HG02571 (cell line): ENCODE measurements at regions not wholly inside any gene's neighbourhood (a gene's known extent, or its start where the extent isn't known, plus 50 kb on each side); places are given as distances from the start of the nearest gene placed in this dataset.
"Not testable (repeated sequence)": the region's sequence is repeated elsewhere in the genome, so short reads cannot be mapped to it uniquely, and the experiment has no call there.

Experiments used
- ATAC-seq: cut with Tn5 transposase; IDR thresholded peaks from one replicate; pipeline ENCODE4 v1.9.1; 2021; ENCODE audit warnings: mild to moderate bottlenecking, moderate library complexity; ENCODE audit not compliant: unreplicated experiment

DNA sequence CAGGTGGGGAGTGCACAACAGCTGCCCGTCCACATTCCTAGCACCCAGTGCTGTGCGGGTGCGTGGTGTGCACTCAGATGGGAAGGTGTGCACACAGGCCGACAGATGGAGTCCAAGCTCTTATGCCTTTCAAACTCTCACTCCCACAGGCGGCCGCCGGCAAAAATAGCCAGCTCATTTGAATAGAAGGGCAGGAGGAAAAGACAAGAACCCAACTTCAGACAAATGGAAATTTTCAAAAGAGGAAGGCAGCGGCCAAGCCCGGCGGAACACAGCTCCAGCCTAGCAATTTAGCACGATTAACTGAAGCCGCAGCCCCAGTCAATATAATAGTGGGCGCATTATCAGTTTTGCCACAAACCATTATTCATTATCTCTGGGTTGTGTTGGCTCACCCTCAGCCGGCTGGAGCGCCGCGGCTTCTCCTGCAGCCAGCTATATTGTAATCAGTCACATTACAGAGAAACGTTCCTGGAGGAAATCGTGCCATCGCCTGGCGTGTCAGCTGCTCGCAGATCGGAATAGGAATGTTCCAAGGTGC lies 103.9 kb upstream of the SEC14L1 start:
- no peak for ATAC-seq

DNA sequence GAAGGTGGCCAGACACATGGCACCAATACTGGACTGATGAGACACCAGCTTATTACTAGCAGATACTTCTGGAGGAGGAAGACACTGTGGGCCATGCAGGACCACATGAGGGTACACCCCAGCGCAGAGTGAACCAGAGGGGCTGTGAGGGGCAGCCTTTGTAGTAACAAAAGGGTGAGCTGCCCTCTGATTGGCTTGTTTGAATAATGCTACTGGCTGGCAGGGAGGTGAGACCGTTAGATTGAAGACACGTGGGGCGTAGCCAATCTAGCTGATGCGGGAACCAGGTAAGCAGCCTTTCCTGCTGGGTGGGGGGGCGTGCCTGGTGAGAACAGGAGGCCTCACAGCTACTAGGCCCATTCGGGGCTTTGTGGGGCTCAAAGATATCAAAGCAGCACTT lies 102.8 kb upstream of the SEC14L1 start:
- ATAC-seq, result no peak

DNA sequence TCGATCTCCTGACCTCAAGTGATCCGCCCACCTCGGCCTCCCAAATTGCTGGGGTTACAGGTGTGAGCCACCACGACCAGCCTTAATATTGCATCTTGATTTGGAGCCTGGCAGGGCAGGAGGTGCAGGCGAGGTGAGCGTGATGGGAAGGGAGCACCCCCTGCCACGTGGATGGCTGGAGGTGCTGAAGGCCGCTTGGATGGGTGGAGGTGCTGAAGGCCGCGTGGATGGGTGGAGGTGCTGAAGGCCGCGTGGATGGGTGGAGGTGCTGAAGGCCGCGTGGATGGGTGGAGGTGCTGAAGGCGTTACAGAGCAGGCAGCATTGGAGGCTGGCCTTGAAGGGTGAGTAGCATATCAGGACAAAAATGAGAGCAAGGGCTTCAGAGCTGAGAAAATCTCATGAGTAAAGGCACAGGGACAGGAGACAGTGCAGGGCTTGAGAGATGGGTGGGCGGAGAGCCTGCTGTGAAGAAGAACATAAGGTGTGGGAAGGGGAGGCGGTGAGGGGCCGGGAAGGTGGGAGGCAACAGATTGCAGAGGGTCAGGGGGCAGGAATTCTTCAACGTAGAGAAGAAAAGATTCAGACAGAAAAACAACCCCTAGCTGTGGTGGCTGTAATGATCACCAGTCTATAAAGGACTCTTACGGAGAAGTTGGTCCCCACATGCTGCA lies 101.7 kb upstream of the SEC14L1 start:
- no peak for ATAC-seq

DNA sequence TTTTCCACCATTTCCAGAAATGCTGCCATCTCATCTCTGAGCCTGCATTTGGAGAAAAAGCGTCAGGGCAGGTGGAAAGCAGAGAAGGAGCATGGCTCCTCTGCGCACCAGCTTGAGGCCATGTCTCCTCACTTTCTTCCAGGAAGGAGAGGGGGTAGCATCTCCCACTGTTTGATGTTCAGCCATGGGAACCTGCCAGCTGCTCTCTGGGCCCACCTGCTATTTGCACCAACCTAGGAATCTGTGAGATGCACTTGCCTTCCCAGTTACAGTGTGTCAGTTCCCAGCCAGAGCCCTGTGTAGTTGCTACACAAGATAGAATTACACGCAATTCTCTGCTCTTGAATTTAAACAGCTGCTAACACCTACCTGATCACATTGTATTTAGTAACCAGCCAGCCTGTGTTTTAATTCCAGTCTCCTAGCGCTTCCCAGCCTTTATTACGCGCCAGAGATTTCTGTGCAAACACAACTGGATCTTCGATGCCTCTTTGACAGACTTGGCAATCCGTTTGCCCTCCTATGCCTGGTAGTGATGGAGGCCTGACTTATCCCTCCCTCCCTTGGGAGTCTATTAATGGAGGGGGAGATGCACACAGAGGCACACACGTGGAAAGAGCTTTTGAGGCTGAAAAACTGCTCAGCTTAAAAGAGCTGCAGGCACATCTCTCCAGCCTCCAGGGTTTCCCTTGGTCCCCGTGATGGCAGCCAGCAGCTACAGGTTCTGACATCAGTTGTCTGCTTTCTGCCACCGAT lies 98.1 kb upstream of the SEC14L1 start:
- no peak for ATAC-seq

DNA sequence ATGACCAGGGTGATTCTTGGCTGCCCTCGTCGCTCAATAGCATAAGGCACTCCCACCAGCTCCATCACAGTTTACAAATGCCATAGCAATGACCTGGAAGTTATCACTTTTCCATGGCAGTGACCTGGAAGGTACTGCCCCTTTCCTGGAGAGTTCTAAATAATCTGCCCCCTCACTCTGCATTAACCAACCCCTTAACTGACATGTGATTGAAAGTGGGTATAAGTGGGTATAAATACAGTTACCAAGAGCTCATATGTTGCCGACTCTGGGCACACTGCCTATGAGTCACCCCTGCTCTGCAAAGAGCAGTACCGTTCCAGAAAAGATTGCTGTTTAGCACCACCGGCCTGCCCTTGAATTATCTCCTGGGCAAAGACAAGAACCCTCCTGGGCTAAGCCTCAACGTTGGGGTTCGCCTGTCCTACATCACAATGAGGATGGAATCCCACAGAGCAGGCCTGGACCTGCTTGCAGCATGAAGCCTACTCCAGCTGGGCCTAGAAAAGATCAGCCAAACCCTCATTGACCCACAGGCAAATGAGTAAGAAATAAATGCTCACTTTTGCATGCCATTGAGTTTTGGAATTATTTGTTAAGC lies 95.2 kb upstream of the SEC14L1 start:
- ATAC-seq, result no peak

DNA sequence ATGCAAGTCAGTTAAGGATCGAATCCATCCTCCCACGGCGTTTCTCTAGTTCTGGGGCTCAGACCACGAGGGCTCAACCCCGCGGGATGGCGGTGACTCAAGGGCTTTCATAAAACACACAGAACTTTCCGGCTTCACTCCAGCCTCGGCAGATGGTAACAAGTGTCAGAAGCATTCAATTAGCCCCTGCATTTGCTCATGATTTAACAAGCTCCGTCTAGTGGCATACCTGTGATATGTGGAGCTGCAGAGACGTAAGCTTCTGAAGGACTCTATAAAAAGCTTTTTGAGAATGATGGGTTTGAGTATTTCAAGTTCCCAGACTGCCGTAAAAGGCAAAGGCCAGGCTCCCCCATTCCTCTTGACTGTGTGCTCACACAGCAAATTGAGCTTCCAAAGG lies 91.3 kb upstream of the SEC14L1 start:
- ATAC-seq, result no peak

DNA sequence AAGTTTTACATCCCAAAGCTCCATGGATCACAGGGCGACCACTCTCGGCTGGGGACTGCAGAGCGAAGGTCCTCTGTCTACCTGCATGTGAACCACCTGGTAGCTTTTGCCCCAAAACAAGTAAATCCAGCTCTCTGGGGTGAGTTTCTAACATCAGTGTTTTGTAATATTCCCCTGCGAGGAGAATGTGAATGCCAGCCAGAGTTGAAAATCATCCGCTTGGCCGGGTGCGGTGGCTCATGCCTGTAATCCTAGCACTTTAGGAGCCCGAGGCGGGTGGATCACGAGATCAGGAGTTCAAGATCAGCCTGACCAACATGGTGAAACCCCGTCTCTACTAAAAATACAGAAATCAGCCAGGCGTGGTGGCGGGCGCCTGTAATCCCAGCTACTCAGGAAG lies 89.9 kb upstream of the SEC14L1 start:
- ATAC-seq, result not testable (repeated sequence)

DNA sequence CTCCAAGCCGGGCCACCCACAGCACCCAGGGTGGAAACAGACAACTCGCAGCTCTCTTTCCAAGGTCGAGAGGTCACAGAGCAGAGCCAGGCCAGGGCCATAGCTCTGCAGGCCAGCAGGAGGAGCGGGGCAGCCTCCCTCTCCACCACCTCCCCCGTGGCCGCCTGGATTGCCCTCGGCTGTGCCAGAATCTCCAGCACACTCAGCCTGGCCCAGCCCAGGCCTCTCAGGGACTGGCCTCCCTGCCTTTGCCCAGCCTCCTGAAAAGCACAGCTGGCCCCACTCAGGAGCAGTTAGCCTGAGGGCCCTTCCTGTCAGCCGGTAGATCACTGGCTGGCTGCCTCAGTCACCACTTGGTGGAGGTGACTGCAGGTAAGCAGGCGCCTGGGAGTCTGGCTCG lies 85.8 kb upstream of the SEC14L1 start:
- no peak for ATAC-seq

DNA sequence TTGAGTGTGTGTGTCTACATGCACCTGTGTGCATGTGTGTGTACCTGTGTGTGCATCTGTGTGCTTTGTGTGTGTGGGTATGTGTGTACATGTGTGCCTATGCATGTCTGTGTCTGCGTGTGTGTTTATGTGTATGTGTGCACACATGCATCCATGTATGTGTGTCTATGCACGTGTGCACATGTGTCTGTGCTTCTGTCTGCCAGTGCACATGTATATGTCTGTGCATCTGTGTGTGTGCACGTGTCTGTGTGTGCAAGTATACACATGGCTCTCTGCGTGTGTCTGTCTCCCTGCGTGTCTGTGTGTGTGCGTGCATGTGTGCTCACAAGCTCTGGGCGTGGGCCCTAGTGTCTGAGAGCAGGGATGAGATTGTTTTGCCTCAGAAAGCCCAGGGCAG lies 85.3 kb upstream of the SEC14L1 start:
- ATAC-seq, result no peak

DNA sequence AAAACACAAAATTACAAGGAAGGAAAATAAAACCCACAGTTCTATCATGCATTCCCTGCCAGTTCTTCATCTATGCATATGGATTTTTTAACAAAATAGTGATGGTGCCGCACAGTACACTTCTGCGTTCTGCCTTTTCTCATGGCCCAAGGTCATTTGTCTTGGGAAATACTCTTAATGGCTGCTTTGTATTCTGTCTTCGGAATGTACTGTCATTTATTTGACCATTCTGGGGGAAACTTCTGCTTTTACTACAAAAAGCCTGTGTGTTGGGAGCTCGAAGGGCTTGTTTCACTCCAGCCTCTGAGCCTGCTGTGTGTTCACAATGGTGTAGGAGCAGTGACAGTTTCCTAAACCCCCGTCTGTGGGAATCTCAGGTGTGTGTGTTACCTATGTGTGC lies 82.8 kb upstream of the SEC14L1 start:
- no peak for ATAC-seq

DNA sequence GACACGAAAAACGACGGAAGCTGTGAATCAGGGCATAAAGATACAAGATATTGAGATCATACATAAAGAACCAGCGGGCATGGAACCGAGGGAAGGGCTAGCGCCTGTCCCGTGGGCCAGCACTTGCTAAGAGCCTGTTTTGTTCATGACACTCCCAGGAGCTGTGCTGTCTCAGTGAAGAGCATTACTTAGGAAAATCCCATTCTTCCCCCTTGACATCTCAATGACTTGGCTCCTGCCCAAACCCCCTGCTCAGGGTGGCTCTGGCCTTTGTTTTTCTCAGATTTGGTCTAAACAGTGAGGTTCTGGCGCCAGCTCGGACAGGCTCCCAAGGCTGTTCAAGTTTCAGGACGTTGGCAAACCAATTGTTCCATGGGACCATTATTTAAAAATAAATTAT lies 79.1 kb upstream of the SEC14L1 start:
- no peak for ATAC-seq

DNA sequence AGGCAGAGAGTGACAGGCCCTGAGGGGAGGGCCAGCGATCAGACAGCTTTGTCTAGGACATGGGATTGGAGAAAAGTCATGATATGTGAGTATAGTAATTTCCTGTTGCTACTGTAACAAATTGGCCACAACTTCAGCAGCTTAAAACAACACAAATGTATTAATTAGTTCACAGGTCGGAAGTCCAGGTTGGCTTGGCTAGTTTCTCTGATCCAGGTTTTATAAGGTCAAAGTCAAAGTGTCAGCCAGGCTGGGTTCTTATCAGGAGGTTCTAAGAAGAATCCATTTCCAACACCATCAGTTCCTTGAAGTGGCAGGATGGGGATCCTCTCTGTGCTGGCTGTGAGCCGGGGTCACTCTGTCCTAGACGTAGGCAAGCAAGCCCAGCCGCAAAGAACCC lies 76.2 kb upstream of the SEC14L1 start:
- ATAC-seq, result no peak

DNA sequence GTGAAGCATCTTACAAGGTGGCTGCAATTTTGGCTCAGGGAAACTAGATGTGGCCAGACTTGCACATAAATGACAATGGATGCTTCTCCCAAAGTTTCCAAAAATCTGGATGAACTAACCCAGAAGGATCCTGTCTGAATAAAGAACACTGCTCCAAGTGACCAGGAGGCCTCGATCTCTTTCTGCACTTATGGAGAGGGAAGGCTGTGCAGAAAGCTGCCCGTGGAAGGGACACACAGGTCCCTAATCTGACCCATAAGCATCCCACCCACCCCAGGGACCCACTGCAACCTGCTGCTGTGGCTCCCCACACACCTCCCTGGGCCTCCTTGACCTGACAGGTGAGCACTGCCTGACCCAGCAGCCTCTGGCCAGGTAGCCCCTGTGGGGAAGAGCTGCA lies 74.6 kb upstream of the SEC14L1 start:
- no peak for ATAC-seq

DNA sequence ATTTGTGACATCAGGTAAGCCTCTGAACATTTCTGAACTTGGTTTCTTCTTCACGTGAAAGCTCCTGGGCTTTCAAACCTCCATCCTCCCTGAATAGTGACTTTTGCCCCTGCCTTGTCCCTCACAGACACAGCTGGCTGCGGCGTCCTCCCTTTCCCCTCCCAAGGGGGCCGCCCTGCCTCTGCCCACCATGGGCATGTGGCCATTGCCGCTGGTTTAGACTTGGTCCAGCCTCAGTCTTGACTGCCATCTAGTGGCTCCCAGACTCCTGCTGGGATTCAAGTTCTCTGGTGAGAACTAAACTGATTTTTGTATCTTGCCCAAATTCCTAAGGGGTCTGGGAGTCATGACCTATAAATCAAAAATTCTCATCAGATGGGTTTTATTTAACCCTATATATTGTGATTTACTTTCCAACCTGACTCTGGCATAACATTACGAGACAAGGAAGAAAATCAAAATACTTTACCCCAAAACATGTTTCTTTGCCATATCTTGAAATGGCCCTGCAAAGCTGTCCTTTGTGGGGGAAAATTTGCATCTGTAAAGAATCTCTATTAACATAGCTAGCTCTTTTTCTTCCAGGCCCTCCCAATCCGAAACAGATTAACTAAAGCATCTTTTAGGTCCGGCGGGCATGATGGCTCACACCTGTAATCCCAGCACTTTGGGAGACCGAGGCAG lies 73.9 kb upstream of the SEC14L1 start:
- not testable (repeated sequence) for ATAC-seq

DNA sequence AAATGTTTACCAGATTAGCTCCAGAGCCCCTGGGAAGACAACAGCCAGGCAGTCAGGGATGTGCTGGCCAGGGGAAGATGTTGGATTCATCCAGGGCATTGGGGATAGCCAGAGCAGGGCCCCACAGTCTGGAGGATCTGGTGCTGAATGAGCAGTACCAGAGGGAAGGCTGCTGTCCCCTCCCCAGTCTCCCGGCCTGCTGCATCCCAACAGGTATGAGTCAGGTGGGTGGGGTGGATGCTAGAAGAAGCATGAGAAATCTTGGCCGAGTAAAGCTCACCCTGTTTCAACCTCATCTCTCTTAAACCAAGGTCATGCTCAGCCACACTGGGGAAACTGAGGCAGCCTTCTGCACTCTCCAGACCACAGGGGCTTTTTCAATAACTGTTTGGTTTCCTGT lies 71.9 kb upstream of the SEC14L1 start:
- no peak for ATAC-seq

DNA sequence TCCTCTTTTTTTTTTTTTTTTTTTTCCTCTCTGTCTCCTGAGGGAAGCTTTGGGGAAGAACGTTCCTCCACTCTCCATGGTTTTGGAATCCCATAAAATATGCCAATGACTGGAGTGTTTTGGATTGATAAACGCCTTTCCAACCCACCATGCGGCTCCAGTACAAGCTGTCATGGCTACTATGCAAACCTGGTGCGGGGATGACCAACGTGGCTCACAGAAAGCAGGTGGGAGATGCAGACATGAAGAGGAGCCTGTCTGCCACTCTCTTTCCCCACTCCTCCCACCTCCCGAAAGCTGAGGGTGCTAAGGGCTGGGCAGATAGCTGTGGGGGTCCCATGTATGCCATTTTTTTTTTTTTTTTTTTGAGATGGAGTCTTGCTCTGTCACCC lies 69.9 kb upstream of the SEC14L1 start:
- no peak for ATAC-seq

DNA sequence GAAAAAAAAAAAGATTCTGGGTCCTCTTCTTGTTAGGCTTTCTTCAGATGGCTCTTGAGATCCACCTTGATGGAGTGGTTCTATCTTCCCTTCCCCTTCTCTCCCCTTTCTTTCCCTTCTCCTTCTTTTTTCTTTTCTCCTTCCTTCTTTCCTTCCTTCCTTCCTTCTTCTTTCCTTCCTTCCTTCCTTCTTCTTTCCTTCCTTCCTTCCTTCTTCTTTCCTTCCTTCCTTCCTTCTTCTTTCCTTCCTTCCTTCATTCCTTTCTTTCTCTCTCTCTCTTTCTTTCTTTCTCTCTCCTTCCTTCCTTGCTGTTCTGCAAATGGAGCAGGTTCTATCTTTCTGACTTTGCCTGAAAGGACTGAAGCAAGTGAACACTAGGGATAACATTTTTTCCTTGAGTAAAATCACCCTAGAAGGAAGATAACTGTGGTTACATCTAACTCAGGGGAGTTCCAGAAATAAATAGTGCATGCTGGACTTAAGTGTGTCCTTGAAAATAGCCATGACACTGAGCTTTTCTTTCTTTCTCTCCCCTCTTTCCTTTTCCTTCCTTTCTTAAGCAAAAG lies 68.8 kb upstream of the SEC14L1 start:
- no peak for ATAC-seq

DNA sequence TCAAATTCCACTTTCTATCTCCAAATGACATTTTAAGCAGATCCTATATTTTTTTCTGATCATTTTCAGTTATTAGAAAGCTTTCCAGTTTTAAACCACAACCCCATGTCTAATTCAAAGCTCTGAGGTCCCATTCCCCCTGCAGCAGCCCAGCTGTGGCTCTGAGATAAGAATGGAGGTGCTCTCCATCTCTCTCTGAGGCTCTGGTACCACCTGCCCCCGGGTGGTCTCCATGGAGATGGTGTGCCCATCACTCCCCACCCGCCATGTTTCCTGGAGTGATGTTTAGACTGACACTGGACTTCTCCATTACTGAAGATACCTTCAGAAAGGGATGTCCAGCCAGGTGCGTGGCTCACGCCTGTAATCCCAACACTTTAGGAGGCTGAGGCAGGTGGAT lies 68.1 kb upstream of the SEC14L1 start:
- ATAC-seq, result no peak

DNA sequence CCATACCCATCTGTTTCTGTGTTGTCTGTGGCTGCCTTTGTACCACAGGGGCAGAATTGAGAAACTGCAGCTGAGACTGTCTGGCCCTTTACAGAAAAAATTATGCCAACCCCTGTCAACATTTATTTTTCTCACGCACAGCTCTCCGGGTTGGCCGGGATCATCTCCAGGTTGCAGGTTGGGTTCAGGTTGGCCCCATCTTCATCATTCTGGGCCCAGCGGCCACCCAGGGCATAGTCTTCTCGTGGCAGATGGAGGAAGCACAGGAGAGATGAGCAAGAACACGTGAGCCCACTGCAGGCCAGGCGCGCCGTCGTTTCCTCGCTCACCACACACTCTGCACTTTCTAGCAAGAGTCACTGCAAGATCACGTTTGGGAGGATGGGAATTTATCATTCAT lies 66.1 kb upstream of the SEC14L1 start:
- no peak for ATAC-seq

DNA sequence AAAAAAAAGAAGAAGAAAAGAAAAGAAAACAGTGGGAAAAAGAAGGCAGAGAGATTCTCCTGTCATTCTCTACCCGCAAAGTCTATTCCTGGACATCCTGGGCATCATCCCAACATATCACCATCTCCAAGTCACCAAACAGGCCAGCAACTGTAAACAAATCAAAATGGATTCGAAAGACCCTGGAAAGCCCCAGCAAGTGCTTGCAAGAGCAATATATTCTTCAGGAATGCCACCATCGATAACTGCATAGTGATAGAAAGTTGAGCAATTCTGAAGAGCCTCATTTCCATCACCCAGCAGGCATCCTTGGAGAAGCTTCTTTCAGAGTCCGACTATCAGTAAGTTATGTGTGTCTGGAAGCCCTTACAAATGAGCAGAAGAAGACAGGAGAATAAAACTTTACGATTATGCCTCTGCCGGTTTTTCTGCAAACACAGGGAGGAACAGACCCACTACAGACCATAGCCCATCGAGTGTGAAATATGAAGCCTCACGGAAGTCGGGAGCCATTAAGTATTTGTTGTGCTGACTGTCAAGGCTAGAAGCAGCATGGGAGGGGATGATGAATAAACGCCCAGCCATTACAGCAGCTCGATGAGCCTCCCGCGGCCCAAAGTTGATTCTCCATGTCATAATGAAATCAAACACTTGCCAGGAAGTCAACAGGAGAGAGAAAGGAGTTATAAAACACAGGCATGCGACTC lies 64.5 kb upstream of the SEC14L1 start:
- no peak for ATAC-seq

DNA sequence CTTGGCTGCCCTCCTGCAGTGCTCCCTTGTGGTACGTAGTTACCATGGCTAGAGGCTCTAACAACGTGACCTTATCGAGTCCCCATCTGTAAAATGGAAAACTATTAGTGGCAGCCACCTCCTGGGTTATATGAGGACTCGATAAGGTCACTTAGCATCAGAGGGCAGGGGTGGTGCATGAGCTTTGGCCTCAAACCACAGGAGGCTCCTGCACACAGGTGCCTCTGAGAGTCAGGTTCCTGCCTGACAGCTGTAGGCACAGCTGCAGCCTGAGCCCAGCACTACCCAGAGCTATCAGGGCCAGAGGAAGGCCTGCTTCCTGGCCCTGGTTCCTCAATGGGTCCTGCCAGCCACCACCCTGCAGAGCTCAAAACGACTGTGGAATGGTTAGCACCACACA lies 57.2 kb upstream of the SEC14L1 start:
- no peak for ATAC-seq
